Neural cell (in vitro differentiated cells): ENCODE measurements at regions not wholly inside any gene's neighbourhood (a gene's known extent, or its start where the extent isn't known, plus 50 kb on each side); places are given as distances from the start of the nearest gene placed in this dataset.

Experiments
- CTCF ChIP-seq: fragments of 450-650 bp; IDR thresholded peaks from 2 replicates; pipeline ENCODE4 v1.5.1; 2014; ENCODE audit warnings: antibody characterized with exemption, mild to moderate bottlenecking, moderate library complexity; ENCODE audit not compliant: poor library complexity, severe bottlenecking
- EP300 ChIP-seq: fragments of 450-650 bp; conservative IDR thresholded peaks from 2 replicates; pipeline ENCODE4 v1.6.1; 2014; ENCODE audit warnings: antibody characterized with exemption, mild to moderate bottlenecking, moderate library complexity; ENCODE audit not compliant: poor library complexity, severe bottlenecking
- EZH2 ChIP-seq: fragments of 200-600, 300-800 bp; shearing (Covaris generic), sonication (generic); IDR thresholded peaks from 2 replicates; pipeline ENCODE4 v1.6.1; 2014; ENCODE audit warnings: antibody characterized with exemption, low read length, borderline replicate concordance, mild to moderate bottlenecking; ENCODE audit not compliant: insufficient read depth, poor library complexity, severe bottlenecking
- POLR2AphosphoS5 ChIP-seq: IDR thresholded peaks from 2 replicates; pipeline ENCODE4 v1.6.1; 2012
- RAD21 ChIP-seq: fragments of 450-650 bp; conservative IDR thresholded peaks from 2 replicates; pipeline ENCODE4 v1.6.1; 2014; ENCODE audit warnings: antibody characterized with exemption, mild to moderate bottlenecking, moderate library complexity
- REST ChIP-seq: IDR thresholded peaks from 2 replicates; pipeline ENCODE4 v1.6.1; 2012; ENCODE audit warnings: borderline replicate concordance
- TAF1 ChIP-seq: IDR thresholded peaks from 2 replicates; pipeline ENCODE4 v1.6.1; 2012; ENCODE audit warnings: low read depth

- TF ChIP-seq EP300 (no peak), CTCF (no peak), POLR2AphosphoS5 (no peak), TAF1 (no peak), EZH2 (no peak), RAD21 (no peak), REST (no peak)
Observed at GRCh38 chr10:126795318-126795717, 109.9 kb upstream of the DOCK1 start.
